ENCODE measurements at regions not wholly inside any gene's neighbourhood (a gene's known extent, or its start where the extent isn't known, plus 50 kb on each side); places are given as distances from the start of the nearest gene placed in this dataset.

GRCh38 chr15:46523701-46524100, 888.9 kb downstream of the SQOR start:
- H3K4me3 ChIP-seq (ENCODE audit: control insufficient read depth, low read depth, low read length): no peak overlapping the region
- no peak for TF ChIP-seq CTCF (conservative IDR thresholded peaks at IDR 0.05; ENCODE audit: control insufficient read depth, insufficient read depth, low read depth, low read length)
- DNase-seq (ENCODE audit: low read depth): no peak

- no peak overlapping the region for H3K4me3 ChIP-seq (ENCODE audit: control insufficient read depth, low read depth, low read length)
- no peak for TF ChIP-seq CTCF (conservative IDR thresholded peaks at IDR 0.05; ENCODE audit: control insufficient read depth, insufficient read depth, low read depth, low read length)
- no peak for DNase-seq (ENCODE audit: low read depth)
These were observed 891.3 kb downstream of the SQOR start for GRCh38 chr15:46525984-46526725.

- DNase-seq (ENCODE audit: low read depth): no peak
- no peak for TF ChIP-seq CTCF (conservative IDR thresholded peaks at IDR 0.05; ENCODE audit: control insufficient read depth, insufficient read depth, low read depth, low read length)
- H3K4me3 ChIP-seq (ENCODE audit: control insufficient read depth, low read depth, low read length): no peak overlapping the region
These were observed 891.9 kb downstream of the SQOR start for GRCh38 chr15:46526726-46527110.

GRCh38 chr15:46543626-46544025, 908.8 kb downstream of the SQOR start:
- no peak overlapping the region for H3K4me3 ChIP-seq (ENCODE audit: control insufficient read depth, low read depth, low read length)
- DNase-seq (ENCODE audit: low read depth): no peak
- TF ChIP-seq CTCF (conservative IDR thresholded peaks at IDR 0.05; ENCODE audit: control insufficient read depth, insufficient read depth, low read depth, low read length): no peak

GRCh38 chr15:46548989-46549388, 914.2 kb downstream of the SQOR start:
- H3K4me3 ChIP-seq (ENCODE audit: control insufficient read depth, low read depth, low read length): no peak overlapping the region
- DNase-seq (ENCODE audit: low read depth): no peak
- TF ChIP-seq CTCF (conservative IDR thresholded peaks at IDR 0.05; ENCODE audit: control insufficient read depth, insufficient read depth, low read depth, low read length): no peak

- DNase-seq (ENCODE audit: low read depth): no peak
- H3K4me3 ChIP-seq (ENCODE audit: control insufficient read depth, low read depth, low read length): no peak overlapping the region
- TF ChIP-seq CTCF (conservative IDR thresholded peaks at IDR 0.05; ENCODE audit: control insufficient read depth, insufficient read depth, low read depth, low read length): no peak
These were observed 917.5 kb downstream of the SQOR start for GRCh38 chr15:46552316-46552715.

GRCh38 chr15:46555547-46555946, 920.7 kb downstream of the SQOR start:
- DNase-seq (ENCODE audit: low read depth): no peak
- TF ChIP-seq CTCF (conservative IDR thresholded peaks at IDR 0.05; ENCODE audit: control insufficient read depth, insufficient read depth, low read depth, low read length): no peak
- no peak overlapping the region for H3K4me3 ChIP-seq (ENCODE audit: control insufficient read depth, low read depth, low read length)
